GM04503 (cell line): ENCODE measurements at regions not wholly inside any gene's neighbourhood (a gene's known extent, or its start where the extent isn't known, plus 50 kb on each side); places are given as distances from the start of the nearest gene placed in this dataset.

Source experiments
- DNase-seq: peaks from one replicate; pipeline ENCODE4 v3.0.0-alpha.2; 2012; ENCODE audit warnings: low read depth

- no peak for DNase-seq
These were observed 251.9 kb downstream of the EPM2A start for GRCh38 chr6:145483191-145483996.

- DNase-seq, result no peak
These were observed 250.0 kb downstream of the EPM2A start for GRCh38 chr6:145485288-145485687.

GRCh38 chr6:145486306-145486705 lies 249.0 kb downstream of the EPM2A start:
- no peak for DNase-seq

- no peak for DNase-seq
These were observed 245.7 kb downstream of the EPM2A start for GRCh38 chr6:145489583-145489982.

GRCh38 chr6:145490068-145490467 lies 245.3 kb downstream of the EPM2A start:
- no peak for DNase-seq

GRCh38 chr6:145491126-145491525 lies 244.2 kb downstream of the EPM2A start:
- DNase-seq, result no peak

- no peak for DNase-seq
These were observed 238.3 kb downstream of the EPM2A start for GRCh38 chr6:145497006-145497405.

- DNase-seq, result no peak
These were observed 236.9 kb downstream of the EPM2A start for GRCh38 chr6:145498425-145498824.

- no peak for DNase-seq
These were observed 232.9 kb downstream of the EPM2A start for GRCh38 chr6:145502416-145502815.

GRCh38 chr6:145506136-145506535 lies 229.2 kb downstream of the EPM2A start:
- no peak for DNase-seq

- DNase-seq, result no peak
These were observed 228.8 kb downstream of the EPM2A start for GRCh38 chr6:145506565-145506964.

GRCh38 chr6:145507239-145507638 lies 228.1 kb downstream of the EPM2A start:
- DNase-seq, result no peak

GRCh38 chr6:145508107-145508506 lies 227.2 kb downstream of the EPM2A start:
- DNase-seq, result no peak

GRCh38 chr6:145517492-145517891 lies 217.8 kb downstream of the EPM2A start:
- DNase-seq, result no peak

GRCh38 chr6:145525038-145525437 lies 210.3 kb downstream of the EPM2A start:
- no peak for DNase-seq

GRCh38 chr6:145529582-145529981 lies 205.7 kb downstream of the EPM2A start:
- DNase-seq, result no peak

GRCh38 chr6:145530454-145530853 lies 204.9 kb downstream of the EPM2A start:
- DNase-seq, result no peak

GRCh38 chr6:145531032-145531431 lies 204.3 kb downstream of the EPM2A start:
- no peak for DNase-seq

- no peak for DNase-seq
These were observed 203.5 kb downstream of the EPM2A start for GRCh38 chr6:145531822-145532221.

GRCh38 chr6:145532361-145532760 lies 203.0 kb downstream of the EPM2A start:
- DNase-seq, result no peak

- no peak for DNase-seq
These were observed 200.3 kb downstream of the EPM2A start for GRCh38 chr6:145534989-145535388.

GRCh38 chr6:145538989-145539388 lies 196.3 kb downstream of the EPM2A start:
- DNase-seq, result no peak

- no peak for DNase-seq
These were observed 195.5 kb downstream of the EPM2A start for GRCh38 chr6:145539831-145540230.

- no peak for DNase-seq
These were observed 194.6 kb downstream of the EPM2A start for GRCh38 chr6:145540741-145541140.
